Heart left ventricle (tissue), 16 donors: ENCODE measurements at regions not wholly inside any gene's neighbourhood (a gene's known extent, or its start where the extent isn't known, plus 50 kb on each side); places are given as distances from the start of the nearest gene placed in this dataset.

ENCODE experiments used
- ATAC-seq, 4 donors: fragments of 200-7000 bp; cut with Tn5 transposase; one replicate each; pipeline ENCODE4 v1.9.1; 2020 to 2022; ENCODE audit warnings: moderate library complexity in 4 of 4, mild to moderate bottlenecking in 3 of 4, moderate number of reproducible peaks in 1 of 4
- DNase-seq, 5 donors: peaks; one replicate each; pipeline ENCODE4 v3.0.0-alpha.2; 2020
- H3K27ac ChIP-seq, 12 donors: fragments of 200-600 bp; sonication (generic) in 4 of 12; one replicate each; pipeline versions ENCODE4 v1.5.0 to v1.8.0; 2016 to 2022; ENCODE audit warnings: mild to moderate bottlenecking in 2 of 12
- H3K27me3 ChIP-seq, 9 donors: fragments of 200-600 bp; sonication (generic) in 2 of 9; one replicate each; pipeline versions ENCODE4 v1.5.1 to v1.8.0; 2016 to 2022; ENCODE audit warnings: mild to moderate bottlenecking in 3 of 9
- H3K36me3 ChIP-seq, 9 donors: fragments of 200-600 bp; sonication (generic) in 2 of 9; one replicate each; pipeline versions ENCODE4 v1.5.0 to v1.8.0; 2018 to 2022; ENCODE audit warnings: mild to moderate bottlenecking in 2 of 9
- H3K4me1 ChIP-seq, 12 donors: fragments of 200-600 bp; sonication (generic) in 4 of 12; one replicate each; pipeline versions ENCODE4 v1.5.0 to v1.8.0; 2016 to 2022; ENCODE audit warnings: mild to moderate bottlenecking in 3 of 12
- H3K4me3 ChIP-seq, 12 donors: fragments of 200-600 bp; sonication (generic) in 4 of 12; one replicate each; pipeline versions ENCODE4 v1.5.0 to v1.8.0; 2017 to 2022; ENCODE audit warnings: mild to moderate bottlenecking in 9 of 12, moderate library complexity in 4 of 12
- H3K9me3 ChIP-seq, 12 donors: fragments of 200-600 bp; sonication (generic) in 4 of 12; one replicate each; pipeline versions ENCODE4 v1.5.0 to v1.8.0; 2016 to 2022; ENCODE audit warnings: mild to moderate bottlenecking in 1 of 12
- POLR2A ChIP-seq, 2 donors: fragments of 450-650 bp; IDR thresholded peaks; one replicate each; pipeline ENCODE4 v1.6.1; 2017; ENCODE audit warnings: antibody characterized with exemption in 2 of 2, mild to moderate bottlenecking in 2 of 2, moderate library complexity in 2 of 2
- WGBS, 4 donors: extraction: QIAGEN DNeasy Blood & Tissue Kit in 2 of 4; methylation state at CpG; one replicate each; pipeline versions ENCODE4 v1.1.5 to v1.1.7; 2013 to 2018; 5-methylcytosine and 5-hydroxymethylcytosine counted together
- intact Hi-C, 10 donors: fragments of 100-400 bp; cut with DNase I; formaldehyde crosslinking; loops; one replicate each; pipeline versions ENCODE4 v1.11.1 to v1.14.2; 2022
- TF ChIP-seq, protein P1 (sequence below), 12 donors: fragments of 200-600 bp; sonication (generic) in 4 of 12; IDR thresholded peaks; one replicate each; pipeline versions ENCODE4 v1.5.0 to v1.8.0; 2018 to 2022; ENCODE audit warnings: antibody characterized with exemption in 12 of 12, mild to moderate bottlenecking in 5 of 12
- donor health status: ischemic (EF 13 %, LVEDD 7.1; RV severe dilation, severe dysfunction).
- donor health status: healthy with polysubstance abuse.
- donor health status: DM: no; HTN: yes; CAD: no.
- donor health status: DM: no; HTN: no; CAD: no.
- donor health status: ischemic (EF 25% LVEDD 6.9; RV normal size, moderate dysfunction).
- donor health status: ischemic (EF 25% LVEDD 5.7; RV mildly dilated, moderate dysfunction).
- donor health status: healthy.
- donor health status: DM: yes; HTN: yes; CAD: no.
- donor health status: ischemic (EF 35%, LVEDD 5.7; RV mildly dilated, moderate dysfunction).
- donor health status: nonischemic (EF 11% LVEDD 7.7; RV severe dilation, severe dysfunction).
- donor health status: DM: yes; HTN: yes; CAD: no.
- donor health status: PGD.
- donor health status: ischemic (EF 29% LVEDD 5.4; RV normal size, mild dysfunction).
- donor health status: nonischemic (EF 23%, LVEDD 6.1; RV moderate dilation, normal function).

DNA sequence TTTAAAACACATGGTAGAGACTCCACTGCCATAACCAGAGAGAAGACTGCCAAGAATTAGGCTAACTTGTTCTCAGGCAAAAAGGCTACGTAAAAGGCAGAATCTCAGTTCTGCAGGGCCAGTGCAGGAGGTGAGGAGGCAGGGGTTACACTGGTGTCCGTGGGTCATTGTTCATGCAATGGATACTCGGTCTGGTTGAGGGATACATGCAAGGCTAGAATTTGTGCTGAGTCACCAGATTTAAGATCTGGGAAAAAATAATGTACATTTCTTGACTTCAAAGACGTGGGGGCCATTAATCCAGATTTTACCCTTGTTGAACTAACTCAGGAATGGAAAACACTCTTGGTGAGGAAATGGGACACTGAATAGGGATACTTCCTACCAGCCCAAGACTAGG is 52.3 kb upstream of the DPH5 start:
- no peak for DNase-seq
- H3K4me1 ChIP-seq: peaks cover 0 to 9% (median 0%) of the 10 kb centered on the region in 12 donors
- intact Hi-C loops: no loop called here
- H3K27me3 ChIP-seq: no peaks in the 10 kb centered on the region
- TF ChIP-seq POLR2A (IDR thresholded peaks at IDR 0.05): no peak
- TF ChIP-seq, protein P1, sequence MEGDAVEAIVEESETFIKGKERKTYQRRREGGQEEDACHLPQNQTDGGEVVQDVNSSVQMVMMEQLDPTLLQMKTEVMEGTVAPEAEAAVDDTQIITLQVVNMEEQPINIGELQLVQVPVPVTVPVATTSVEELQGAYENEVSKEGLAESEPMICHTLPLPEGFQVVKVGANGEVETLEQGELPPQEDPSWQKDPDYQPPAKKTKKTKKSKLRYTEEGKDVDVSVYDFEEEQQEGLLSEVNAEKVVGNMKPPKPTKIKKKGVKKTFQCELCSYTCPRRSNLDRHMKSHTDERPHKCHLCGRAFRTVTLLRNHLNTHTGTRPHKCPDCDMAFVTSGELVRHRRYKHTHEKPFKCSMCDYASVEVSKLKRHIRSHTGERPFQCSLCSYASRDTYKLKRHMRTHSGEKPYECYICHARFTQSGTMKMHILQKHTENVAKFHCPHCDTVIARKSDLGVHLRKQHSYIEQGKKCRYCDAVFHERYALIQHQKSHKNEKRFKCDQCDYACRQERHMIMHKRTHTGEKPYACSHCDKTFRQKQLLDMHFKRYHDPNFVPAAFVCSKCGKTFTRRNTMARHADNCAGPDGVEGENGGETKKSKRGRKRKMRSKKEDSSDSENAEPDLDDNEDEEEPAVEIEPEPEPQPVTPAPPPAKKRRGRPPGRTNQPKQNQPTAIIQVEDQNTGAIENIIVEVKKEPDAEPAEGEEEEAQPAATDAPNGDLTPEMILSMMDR (IDR thresholded peaks at IDR 0.05): no peak
- peaks cover 0 to 20% (median 5%) of the 10 kb centered on the region in 9 donors for H3K36me3 ChIP-seq
- no peak overlapping the region for H3K27ac ChIP-seq
- WGBS, 4 donors: 96 to 97% (median 97%) methylated on average over 4 of the region's 4 CpGs
- no peak overlapping the region for H3K4me3 ChIP-seq
- no peaks in the 10 kb centered on the region for H3K9me3 ChIP-seq
- no peak for ATAC-seq

DNA sequence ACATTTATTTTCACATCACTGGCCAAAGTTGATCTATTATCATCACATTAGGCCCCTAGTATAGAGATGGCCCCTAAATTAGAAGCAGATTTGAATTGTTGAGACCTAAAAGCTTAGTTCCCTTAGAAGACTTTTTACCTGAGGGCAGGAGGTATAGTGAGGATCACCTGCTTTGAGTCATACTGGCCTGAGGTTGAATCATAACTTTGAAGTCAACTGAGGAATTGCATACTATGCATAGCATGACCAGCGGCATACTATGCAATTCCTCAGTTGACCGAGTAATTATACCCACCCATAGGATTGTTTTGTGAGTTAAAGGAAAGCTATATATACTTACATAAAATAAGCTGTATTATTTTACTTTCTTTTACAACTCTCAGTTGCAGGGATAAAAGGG is 50.3 kb upstream of the DPH5 start:
- Histone ChIP-seq H3K27me3 (no peaks in the 10 kb centered on the region), H3K4me3 (no peak overlapping the region), H3K9me3 (no peaks in the 10 kb centered on the region), H3K36me3 (peaks cover 0 to 20% (median 5%) of the 10 kb centered on the region in 9 donors), H3K27ac (no peak overlapping the region), H3K4me1 (peaks cover 0 to 13% (median 8%) of the 10 kb centered on the region in 12 donors)
- TF ChIP-seq POLR2A (IDR thresholded peaks at IDR 0.05): no peak
- TF ChIP-seq, protein P1 (IDR thresholded peaks at IDR 0.05): no peak
- intact Hi-C loops: no loop called here
- 94 to 98% (median 97%) methylated on average over 2 of the region's 2 CpGs for WGBS, 4 donors
- no peak for DNase-seq
- ATAC-seq: no peak
